SK-N-SH (cell line): ENCODE measurements at regions not wholly inside any gene's neighbourhood (a gene's known extent, or its start where the extent isn't known, plus 50 kb on each side); places are given as distances from the start of the nearest gene placed in this dataset.

Source experiments
- CTCF ChIA-PET: fragments of 300-600, 350-600 bp; formaldehyde crosslinking; extraction: SDS; loops from one replicate; lab custom pipeline; 2021; lab: Yijun Ruan, JAX
- POLR2A ChIA-PET: fragments of 350-600 bp; sonication (Branson Sonifier 250); formaldehyde crosslinking; extraction: SDS; loops from one replicate; lab custom pipeline; 2020; ENCODE audit warnings: antibody characterized with exemption, inconsistent platforms; lab: Yijun Ruan, JAX
- DNase-seq: peaks from one replicate; pipeline ENCODE4 v3.0.0; 2012
- H2AFZ ChIP-seq: fragments of 200-600 bp; sonication (generic); 2 replicates; pipeline ENCODE4 v1.8.1; 2016; ENCODE audit warnings: antibody characterized with exemption, mild to moderate bottlenecking, low read depth
- H3F3A ChIP-seq: fragments of 200-600 bp; sonication (generic); replicated peaks from 2 replicates; pipeline ENCODE3; 2016; ENCODE audit warnings: antibody characterized with exemption, mild to moderate bottlenecking; ENCODE audit not compliant: insufficient read depth
- H3K27ac ChIP-seq, 2 experiments: fragments of 200-500 bp in 1 of 2; fragments of 200-600 bp in 1 of 2; sonication (Bioruptor generic) in 1 of 2; sonication (generic), shearing (Covaris generic) in 1 of 2; 2 replicates each; pipeline versions ENCODE4 v1.5.1 to v1.6.1; 2014 to 2016; ENCODE audit warnings: low read depth in 2 of 2, inconsistent platforms in 1 of 2, low read length in 1 of 2, mild to moderate bottlenecking in 1 of 2, mixed read lengths in 1 of 2
- H3K27me3 ChIP-seq: fragments of 200-600 bp; sonication (generic), shearing (Covaris generic); 2 replicates; pipeline ENCODE4 v1.6.1; 2016; ENCODE audit warnings: mixed run types; ENCODE audit not compliant: insufficient read depth
- H3K36me3 ChIP-seq, 2 experiments: fragments of 200-500 bp in 1 of 2; fragments of 200-600 bp in 1 of 2; sonication (Bioruptor generic) in 1 of 2; sonication (generic) in 1 of 2; replicated peaks in 1 of 2; 2 replicates each; pipeline versions ENCODE3 to v1.5.1; 2014 to 2016; ENCODE audit warnings: low read length in 1 of 2, mild to moderate bottlenecking in 1 of 2; ENCODE audit not compliant: insufficient read depth in 2 of 2, control insufficient read depth in 1 of 2
- H3K4me1 ChIP-seq, 2 experiments: fragments of 200-500 bp in 1 of 2; fragments of 200-600 bp in 1 of 2; sonication (Bioruptor generic) in 1 of 2; sonication (generic), shearing (Covaris generic) in 1 of 2; 2 replicates each; pipeline versions ENCODE4 v1.5.1 to v1.6.1; 2014 to 2016; ENCODE audit warnings: low read depth in 1 of 2, low read length in 1 of 2, mixed run types in 1 of 2; ENCODE audit not compliant: insufficient read depth in 2 of 2, control insufficient read depth in 1 of 2
- H3K4me2 ChIP-seq: fragments of 200-600 bp; sonication (generic), shearing (Covaris generic); 2 replicates; pipeline ENCODE4 v1.6.1; 2017; ENCODE audit warnings: mixed run types
- H3K4me3 ChIP-seq, 2 experiments: fragments of 200-500 bp in 1 of 2; fragments of 200-600 bp in 1 of 2; sonication (Bioruptor generic) in 1 of 2; sonication (generic), shearing (Covaris generic) in 1 of 2; 2 replicates each; pipeline versions ENCODE4 v1.5.1 to v1.8.1; 2014 to 2016; ENCODE audit warnings: low read depth in 2 of 2, inconsistent platforms in 1 of 2, low read length in 1 of 2, mild to moderate bottlenecking in 1 of 2, mixed read lengths in 1 of 2, moderate library complexity in 1 of 2
- H3K79me2 ChIP-seq: fragments of 200-600 bp; sonication (generic); 2 replicates; pipeline ENCODE4 v1.8.1; 2017; ENCODE audit warnings: mild to moderate bottlenecking; ENCODE audit not compliant: insufficient read depth
- H3K9ac ChIP-seq: fragments of 200-600 bp; sonication (generic); 2 replicates; pipeline ENCODE4 v1.6.1; 2017; ENCODE audit warnings: mixed run types
- H3K9me2 ChIP-seq: fragments of 200-600 bp; sonication (generic); 2 replicates; pipeline ENCODE4 v1.6.1; 2017; ENCODE audit warnings: mixed run types
- H3K9me3 ChIP-seq: fragments of 200-600 bp; sonication (generic); 2 replicates; pipeline ENCODE4 v1.6.1; 2017; ENCODE audit warnings: mixed run types, mild to moderate bottlenecking, moderate library complexity
- H4K20me1 ChIP-seq: fragments of 200-600 bp; sonication (generic); 2 replicates; pipeline ENCODE4 v1.6.1; 2017; ENCODE audit warnings: mild to moderate bottlenecking, mixed run types; ENCODE audit not compliant: insufficient read depth
- ELF1 ChIP-seq: IDR thresholded peaks from 2 replicates; pipeline ENCODE4 v1.4.0; 2012
- EZH2phosphoT487 ChIP-seq: fragments of 200-600 bp; sonication (generic); IDR thresholded peaks from 2 replicates; pipeline ENCODE4 v1.6.1; 2017; ENCODE audit warnings: low read depth, mixed run types, mild to moderate bottlenecking, antibody characterized with exemption, moderate library complexity, borderline replicate concordance
- FOXJ3 ChIP-seq: sonication (generic); formaldehyde crosslinking; IDR thresholded peaks from 2 replicates; pipeline ENCODE4 v1.5.1; 2020; ENCODE audit warnings: mild to moderate bottlenecking, missing genetic modification reagents
- IRF3 ChIP-seq: fragments of 150-350 bp; IDR thresholded peaks from 2 replicates; pipeline ENCODE4 v1.6.1; 2016; ENCODE audit warnings: mild to moderate bottlenecking, low read depth, low read length
- JUND ChIP-seq: IDR thresholded peaks from 2 replicates; pipeline ENCODE4 v1.4.0; 2012
- REST ChIP-seq: IDR thresholded peaks from 2 replicates; pipeline ENCODE4 v1.6.1; 2012; ENCODE audit warnings: mild to moderate bottlenecking, low read depth, low read length, moderate library complexity
- SMC3 ChIP-seq: IDR thresholded peaks from 2 replicates; pipeline ENCODE4 v1.6.1; 2012; ENCODE audit warnings: low read depth, low read length, improper control_type of control experiment
- TCF12 ChIP-seq: IDR thresholded peaks from 2 replicates; pipeline ENCODE4 v1.4.0; 2012
- ZBTB33 ChIP-seq: IDR thresholded peaks from 2 replicates; pipeline ENCODE4 v1.4.0; 2012; ENCODE audit warnings: low read depth, borderline replicate concordance
- WGBS: methylation state at CpG from one replicate; pipeline ENCODE4 v1.1.6; 2017; ENCODE audit warnings: low lambda C conversion rate; 5-methylcytosine and 5-hydroxymethylcytosine counted together
- TF ChIP-seq, protein P1 (sequence below): fragments of 150-350 bp; IDR thresholded peaks from 2 replicates; pipeline ENCODE4 v1.6.1; 2017; ENCODE audit warnings: antibody characterized with exemption, low read length, low read depth, borderline replicate concordance

GRCh38 chr6:144776031-144776819, 491.1 kb downstream of the UTRN start:
- no peak overlapping the region for H2AFZ ChIP-seq
- 58% methylated on average over 6 of the region's 6 CpGs for WGBS
- no peaks in the 10 kb centered on the region for H3F3A ChIP-seq
- H3K36me3 ChIP-seq, result peaks cover 0 to 7% of the 10 kb centered on the region in 2 experiments
- ChIA-PET CTCF (no interaction called here), POLR2A (no interaction called here)
- no peaks in the 10 kb centered on the region for H3K9me3 ChIP-seq
- no peaks in the 10 kb centered on the region for H3K79me2 ChIP-seq
- no peaks in the 10 kb centered on the region for H3K9me2 ChIP-seq
- TF ChIP-seq, protein P1, sequence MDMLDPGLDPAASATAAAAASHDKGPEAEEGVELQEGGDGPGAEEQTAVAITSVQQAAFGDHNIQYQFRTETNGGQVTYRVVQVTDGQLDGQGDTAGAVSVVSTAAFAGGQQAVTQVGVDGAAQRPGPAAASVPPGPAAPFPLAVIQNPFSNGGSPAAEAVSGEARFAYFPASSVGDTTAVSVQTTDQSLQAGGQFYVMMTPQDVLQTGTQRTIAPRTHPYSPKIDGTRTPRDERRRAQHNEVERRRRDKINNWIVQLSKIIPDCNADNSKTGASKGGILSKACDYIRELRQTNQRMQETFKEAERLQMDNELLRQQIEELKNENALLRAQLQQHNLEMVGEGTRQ, result no peak
- TF ChIP-seq JUND (no peak), SMC3 (no peak), TCF12 (no peak), ELF1 (no peak), REST (no peak), FOXJ3 (no peak), EZH2phosphoT487 (no peak)
- no peak overlapping the region for H3K4me3 ChIP-seq
- no peaks in the 10 kb centered on the region for H3K4me1 ChIP-seq
- H3K27me3 ChIP-seq, result no peaks in the 10 kb centered on the region
- no peak overlapping the region for H3K9ac ChIP-seq
- DNase-seq, result no peak
- no peaks in the 10 kb centered on the region for H4K20me1 ChIP-seq
- H3K4me2 ChIP-seq, result no peak overlapping the region
- no peak overlapping the region for H3K27ac ChIP-seq

- Histone ChIP-seq H3K27ac (no peak overlapping the region), H3K4me2 (no peak overlapping the region), H3K9ac (no peak overlapping the region), H4K20me1 (no peaks in the 10 kb centered on the region), H3K9me3 (no peaks in the 10 kb centered on the region), H3K79me2 (no peaks in the 10 kb centered on the region), H3K27me3 (no peaks in the 10 kb centered on the region), H3K4me3 (no peak overlapping the region), H3F3A (no peaks in the 10 kb centered on the region), H3K9me2 (no peaks in the 10 kb centered on the region), H3K36me3 (peaks cover 4 to 7% of the 10 kb centered on the region in 2 experiments), H2AFZ (no peak overlapping the region), H3K4me1 (no peaks in the 10 kb centered on the region)
- TF ChIP-seq IRF3 (no peak), ZBTB33 (no peak)
- TF ChIP-seq, protein P1, result no peak
- POLR2A ChIA-PET, result no interaction called here
- no peak for DNase-seq
- CTCF ChIA-PET, result no interaction called here
Measured at GRCh38 chr6:144777249-144777648, 492.1 kb downstream of the UTRN start.
